ENCODE measurements at regions not wholly inside any gene's neighbourhood (a gene's known extent, or its start where the extent isn't known, plus 50 kb on each side); places are given as distances from the start of the nearest gene placed in this dataset.

GRCh38 chr18:29629493-29630036 is 1413.0 kb downstream of the DSC3 start:
- no peak for TF ChIP-seq CTCF (IDR thresholded peaks at IDR 0.05)
- no peaks in the 10 kb centered on the region for H3K4me1 ChIP-seq
- no peaks in the 10 kb centered on the region for H3K9me3 ChIP-seq
- ATAC-seq: no peak
- no peak for DNase-seq
- H3K36me3 ChIP-seq: no peaks in the 10 kb centered on the region
- no peak overlapping the region for H3K27ac ChIP-seq
- no peak overlapping the region for H3K4me3 ChIP-seq
- intact Hi-C loops (cut with DNase I): no loop called here
- no peaks in the 10 kb centered on the region for H3K27me3 ChIP-seq

- Histone ChIP-seq H3K9me3 (no peaks in the 10 kb centered on the region), H3K4me1 (no peaks in the 10 kb centered on the region), H3K36me3 (no peaks in the 10 kb centered on the region), H3K27me3 (no peaks in the 10 kb centered on the region), H3K4me3 (no peak overlapping the region), H3K27ac (no peak overlapping the region)
- TF ChIP-seq CTCF (IDR thresholded peaks at IDR 0.05): no peak
- DNase-seq: no peak
- ATAC-seq: no peak
- intact Hi-C loops (cut with DNase I): no loop called here
Observed at GRCh38 chr18:29626094-29626493, 1416.4 kb downstream of the DSC3 start.

GRCh38 chr18:29616867-29617266 is 1425.7 kb downstream of the DSC3 start:
- H3K36me3 ChIP-seq: no peaks in the 10 kb centered on the region
- intact Hi-C loops (cut with DNase I): no loop called here
- DNase-seq (no peak), ATAC-seq (no peak)
- TF ChIP-seq CTCF (IDR thresholded peaks at IDR 0.05): no peak
- no peak overlapping the region for H3K4me3 ChIP-seq
- H3K4me1 ChIP-seq: no peaks in the 10 kb centered on the region
- H3K27ac ChIP-seq: no peak overlapping the region
- no peaks in the 10 kb centered on the region for H3K9me3 ChIP-seq
- no peaks in the 10 kb centered on the region for H3K27me3 ChIP-seq

GRCh38 chr18:29608982-29609381 is 1432.1 kb upstream of the CDH2 start:
- no peaks in the 10 kb centered on the region for H3K36me3 ChIP-seq
- no peak overlapping the region for H3K27ac ChIP-seq
- DNase-seq (no peak), ATAC-seq (no peak)
- TF ChIP-seq CTCF (IDR thresholded peaks at IDR 0.05): no peak
- H3K9me3 ChIP-seq: no peaks in the 10 kb centered on the region
- H3K4me3 ChIP-seq: no peak overlapping the region
- no peaks in the 10 kb centered on the region for H3K4me1 ChIP-seq
- intact Hi-C loops (cut with DNase I): no loop called here
- H3K27me3 ChIP-seq: no peaks in the 10 kb centered on the region

- intact Hi-C loops (cut with DNase I): no loop called here
- DNase-seq: no peak
- no peak overlapping the region for H3K27ac ChIP-seq
- no peaks in the 10 kb centered on the region for H3K4me1 ChIP-seq
- no peak for TF ChIP-seq CTCF (IDR thresholded peaks at IDR 0.05)
- no peaks in the 10 kb centered on the region for H3K9me3 ChIP-seq
- ATAC-seq: no peak
- no peaks in the 10 kb centered on the region for H3K36me3 ChIP-seq
- H3K27me3 ChIP-seq: no peaks in the 10 kb centered on the region
- H3K4me3 ChIP-seq: no peak overlapping the region
Observed at GRCh38 chr18:29605365-29605764, 1428.4 kb upstream of the CDH2 start.

- H3K9me3 ChIP-seq: no peaks in the 10 kb centered on the region
- no peak for TF ChIP-seq CTCF (IDR thresholded peaks at IDR 0.05)
- intact Hi-C loops (cut with DNase I): no loop called here
- no peaks in the 10 kb centered on the region for H3K36me3 ChIP-seq
- H3K4me1 ChIP-seq: no peaks in the 10 kb centered on the region
- H3K27me3 ChIP-seq: no peaks in the 10 kb centered on the region
- no peak overlapping the region for H3K4me3 ChIP-seq
- ATAC-seq: no peak
- H3K27ac ChIP-seq: no peak overlapping the region
- DNase-seq: no peak
Observed at GRCh38 chr18:29596959-29597358, 1420.0 kb upstream of the CDH2 start.

Measured in upper lobe of right lung (tissue), 1 donor.